Neural progenitor cell (in vitro differentiated cells): ENCODE measurements at regions not wholly inside any gene's neighbourhood (a gene's known extent, or its start where the extent isn't known, plus 50 kb on each side); places are given as distances from the start of the nearest gene placed in this dataset.

ENCODE experiments used
- EZH2 ChIP-seq: fragments of 200-600 bp; sonication (generic); IDR thresholded peaks from 2 replicates; pipeline ENCODE4 v1.6.1; 2017; ENCODE audit warnings: antibody characterized with exemption, mild to moderate bottlenecking, moderate library complexity
- EZH2phosphoT487 ChIP-seq: fragments of 200-600 bp; sonication (generic); IDR thresholded peaks from 2 replicates; pipeline ENCODE4 v1.6.1; 2017; ENCODE audit warnings: antibody characterized with exemption
- TF ChIP-seq, protein P1 (sequence below): fragments of 200-600 bp; sonication (generic); IDR thresholded peaks from 2 replicates; pipeline ENCODE4 v1.5.1; 2017; ENCODE audit warnings: antibody characterized with exemption, mild to moderate bottlenecking

GRCh38 chr12:116497051-116497591 lies 62.1 kb upstream of the MAP1LC3B2 start:
- TF ChIP-seq, protein P1, sequence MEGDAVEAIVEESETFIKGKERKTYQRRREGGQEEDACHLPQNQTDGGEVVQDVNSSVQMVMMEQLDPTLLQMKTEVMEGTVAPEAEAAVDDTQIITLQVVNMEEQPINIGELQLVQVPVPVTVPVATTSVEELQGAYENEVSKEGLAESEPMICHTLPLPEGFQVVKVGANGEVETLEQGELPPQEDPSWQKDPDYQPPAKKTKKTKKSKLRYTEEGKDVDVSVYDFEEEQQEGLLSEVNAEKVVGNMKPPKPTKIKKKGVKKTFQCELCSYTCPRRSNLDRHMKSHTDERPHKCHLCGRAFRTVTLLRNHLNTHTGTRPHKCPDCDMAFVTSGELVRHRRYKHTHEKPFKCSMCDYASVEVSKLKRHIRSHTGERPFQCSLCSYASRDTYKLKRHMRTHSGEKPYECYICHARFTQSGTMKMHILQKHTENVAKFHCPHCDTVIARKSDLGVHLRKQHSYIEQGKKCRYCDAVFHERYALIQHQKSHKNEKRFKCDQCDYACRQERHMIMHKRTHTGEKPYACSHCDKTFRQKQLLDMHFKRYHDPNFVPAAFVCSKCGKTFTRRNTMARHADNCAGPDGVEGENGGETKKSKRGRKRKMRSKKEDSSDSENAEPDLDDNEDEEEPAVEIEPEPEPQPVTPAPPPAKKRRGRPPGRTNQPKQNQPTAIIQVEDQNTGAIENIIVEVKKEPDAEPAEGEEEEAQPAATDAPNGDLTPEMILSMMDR: no peak
- TF ChIP-seq EZH2phosphoT487: no peak
- TF ChIP-seq EZH2: no peak
